GM10266 (cell line): ENCODE measurements at regions not wholly inside any gene's neighbourhood (a gene's known extent, or its start where the extent isn't known, plus 50 kb on each side); places are given as distances from the start of the nearest gene placed in this dataset.
"Not testable (repeated sequence)": the region's sequence is repeated elsewhere in the genome, so short reads cannot be mapped to it uniquely, and the experiment has no call there.

Experiments used
- DNase-seq: peaks from one replicate; pipeline ENCODE4 v3.0.0; 2012; ENCODE audit errors: extremely low spot score
- TF ChIP-seq, protein P1 (sequence below): IDR thresholded peaks from 2 replicates; pipeline ENCODE4 v1.5.1; 2012; ENCODE audit warnings: mild to moderate bottlenecking, low read depth; ENCODE audit not compliant: control insufficient read depth, insufficient read depth; ENCODE audit errors: missing control alignments

DNA sequence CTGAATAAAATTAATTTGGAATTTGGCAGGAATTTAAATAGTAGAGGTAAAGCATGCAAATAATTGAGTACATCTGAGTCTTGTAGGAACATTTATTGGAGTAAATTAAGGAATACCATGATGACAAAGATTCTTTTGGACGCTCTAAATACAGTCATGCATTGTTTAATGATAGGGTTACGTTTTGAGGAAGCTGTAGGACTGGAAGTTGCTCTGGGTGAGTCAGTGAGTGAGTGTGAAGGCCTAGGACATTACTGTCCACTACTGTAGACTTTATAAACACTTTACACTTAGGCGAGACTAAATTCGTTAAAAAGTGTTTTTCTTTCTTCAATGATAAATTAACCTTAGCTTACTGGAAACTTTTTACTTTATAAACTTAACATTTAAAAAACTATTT, 113.0 kb downstream of the FAM170A start:
- no peak for DNase-seq
- TF ChIP-seq, protein P1, sequence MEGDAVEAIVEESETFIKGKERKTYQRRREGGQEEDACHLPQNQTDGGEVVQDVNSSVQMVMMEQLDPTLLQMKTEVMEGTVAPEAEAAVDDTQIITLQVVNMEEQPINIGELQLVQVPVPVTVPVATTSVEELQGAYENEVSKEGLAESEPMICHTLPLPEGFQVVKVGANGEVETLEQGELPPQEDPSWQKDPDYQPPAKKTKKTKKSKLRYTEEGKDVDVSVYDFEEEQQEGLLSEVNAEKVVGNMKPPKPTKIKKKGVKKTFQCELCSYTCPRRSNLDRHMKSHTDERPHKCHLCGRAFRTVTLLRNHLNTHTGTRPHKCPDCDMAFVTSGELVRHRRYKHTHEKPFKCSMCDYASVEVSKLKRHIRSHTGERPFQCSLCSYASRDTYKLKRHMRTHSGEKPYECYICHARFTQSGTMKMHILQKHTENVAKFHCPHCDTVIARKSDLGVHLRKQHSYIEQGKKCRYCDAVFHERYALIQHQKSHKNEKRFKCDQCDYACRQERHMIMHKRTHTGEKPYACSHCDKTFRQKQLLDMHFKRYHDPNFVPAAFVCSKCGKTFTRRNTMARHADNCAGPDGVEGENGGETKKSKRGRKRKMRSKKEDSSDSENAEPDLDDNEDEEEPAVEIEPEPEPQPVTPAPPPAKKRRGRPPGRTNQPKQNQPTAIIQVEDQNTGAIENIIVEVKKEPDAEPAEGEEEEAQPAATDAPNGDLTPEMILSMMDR = no peak

DNA sequence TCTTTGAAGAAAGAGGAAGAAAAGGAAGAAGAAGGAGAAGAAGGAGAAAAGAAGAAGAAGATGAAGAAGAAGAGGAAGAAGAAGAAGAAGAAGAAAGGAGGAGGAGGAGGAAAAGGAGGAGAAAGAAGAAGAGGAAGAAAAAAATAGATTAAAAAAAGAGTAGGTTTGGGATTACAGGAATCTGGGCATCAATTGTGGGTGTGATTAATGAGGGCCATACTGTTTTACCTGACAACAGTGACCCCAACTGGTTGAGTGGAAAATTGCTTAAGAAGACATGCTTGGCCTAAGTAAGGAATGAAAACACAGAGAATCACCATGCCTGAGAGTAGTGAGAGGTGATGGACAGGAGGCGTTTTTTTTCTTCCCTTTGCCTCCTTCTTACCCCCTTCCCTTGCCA, 114.6 kb downstream of the FAM170A start:
- DNase-seq = peak; percentile 23
- TF ChIP-seq, protein P1 = peak; percentile 55

DNA sequence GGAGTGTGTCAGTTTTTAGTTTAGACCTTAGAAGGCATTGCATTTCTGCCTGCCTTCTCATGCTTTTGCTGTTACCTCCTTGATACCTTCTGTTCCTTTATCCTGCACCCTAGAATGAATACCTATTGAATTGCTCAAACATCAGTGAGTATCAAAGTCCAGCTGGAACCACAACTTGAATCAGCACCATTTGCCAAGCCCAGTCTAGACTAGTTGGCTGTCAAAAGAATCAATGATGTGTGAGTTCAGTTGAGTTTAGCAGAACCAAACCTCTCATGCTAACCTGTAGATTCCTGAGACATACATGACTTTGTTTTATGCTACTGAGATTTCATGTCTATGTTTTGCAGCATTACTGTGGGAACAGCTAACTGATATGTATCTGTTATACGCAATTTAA, 116.6 kb downstream of the FAM170A start:
- TF ChIP-seq, protein P1 = no peak
- DNase-seq = no peak

DNA sequence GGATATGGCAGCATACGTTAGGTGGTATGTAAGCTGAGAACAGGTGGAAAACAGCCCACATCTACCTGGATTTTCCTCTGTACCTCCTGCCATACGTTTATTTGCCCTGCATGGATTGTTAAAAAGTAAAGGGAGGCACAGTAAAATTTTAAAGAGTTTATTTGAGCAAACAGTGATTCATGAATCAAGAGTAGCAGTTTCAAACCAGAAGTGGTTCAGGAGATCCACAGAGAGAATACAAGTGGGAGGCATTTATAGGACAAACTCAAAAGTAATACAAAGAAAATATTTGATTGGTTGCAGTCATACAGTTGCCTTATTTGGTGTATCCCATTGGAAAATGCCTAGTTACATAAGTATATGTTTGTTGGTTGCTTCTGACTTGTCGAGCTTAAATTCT, 117.6 kb downstream of the FAM170A start:
- TF ChIP-seq, protein P1 = no peak
- DNase-seq = no peak

DNA sequence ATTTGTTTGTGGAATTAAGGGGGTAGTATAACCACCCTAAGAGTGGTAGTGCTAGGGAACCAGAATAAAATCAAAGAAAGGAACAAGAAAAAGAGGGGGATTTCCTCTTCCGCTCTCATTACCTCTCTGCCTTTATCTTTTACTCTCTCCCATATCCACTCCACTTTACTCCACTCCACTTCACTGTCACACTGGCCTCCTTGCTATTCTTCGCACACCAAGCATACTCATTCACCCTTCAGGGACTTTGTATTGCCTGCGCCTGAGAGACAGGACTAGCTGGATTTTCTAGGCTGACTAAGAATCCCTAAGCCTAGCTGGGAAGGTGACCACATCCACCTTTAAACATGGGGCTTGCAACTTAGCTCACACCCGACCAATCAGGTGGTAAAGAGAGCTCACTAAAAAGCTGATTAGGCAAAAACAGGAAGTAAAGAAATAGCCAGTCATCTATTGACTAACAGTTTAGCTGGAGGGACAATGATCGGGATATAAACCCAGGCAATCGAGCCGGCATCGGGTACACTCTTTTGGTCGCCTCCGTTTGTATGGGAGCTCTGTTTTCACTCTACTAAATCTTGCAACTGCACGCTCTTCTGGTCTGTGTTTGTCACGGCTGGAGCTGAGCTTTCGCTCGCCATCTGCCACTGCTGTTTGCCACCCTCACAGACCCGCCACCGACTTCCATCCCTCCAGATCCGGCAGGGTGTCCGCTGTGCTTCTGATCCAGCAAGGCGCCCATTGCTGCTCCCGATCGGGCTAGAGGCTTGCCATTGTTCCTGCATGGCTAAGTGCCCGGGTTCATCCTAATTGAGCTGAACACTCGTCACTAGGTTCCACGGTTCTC, 121.8 kb downstream of the FAM170A start:
- DNase-seq = no peak
- TF ChIP-seq, protein P1 = no peak

DNA sequence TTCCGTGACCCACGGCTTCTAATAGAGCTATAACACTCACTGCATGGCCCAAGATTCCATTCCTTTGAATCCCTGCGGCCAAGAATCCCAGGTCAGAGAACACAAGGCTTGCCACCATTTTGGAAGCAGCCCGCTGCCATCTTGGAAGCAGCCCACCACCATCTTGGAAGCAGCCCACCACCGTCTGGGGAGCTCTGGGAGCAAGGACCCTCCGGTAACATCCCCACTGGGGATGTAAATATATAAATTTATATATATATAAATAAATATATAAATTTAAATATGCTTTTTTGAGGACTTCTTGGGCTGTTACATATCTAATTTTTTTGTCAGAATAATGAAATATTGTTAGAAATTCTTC, 122.4 kb downstream of the FAM170A start:
- TF ChIP-seq, protein P1 = no peak
- DNase-seq = no peak

DNA sequence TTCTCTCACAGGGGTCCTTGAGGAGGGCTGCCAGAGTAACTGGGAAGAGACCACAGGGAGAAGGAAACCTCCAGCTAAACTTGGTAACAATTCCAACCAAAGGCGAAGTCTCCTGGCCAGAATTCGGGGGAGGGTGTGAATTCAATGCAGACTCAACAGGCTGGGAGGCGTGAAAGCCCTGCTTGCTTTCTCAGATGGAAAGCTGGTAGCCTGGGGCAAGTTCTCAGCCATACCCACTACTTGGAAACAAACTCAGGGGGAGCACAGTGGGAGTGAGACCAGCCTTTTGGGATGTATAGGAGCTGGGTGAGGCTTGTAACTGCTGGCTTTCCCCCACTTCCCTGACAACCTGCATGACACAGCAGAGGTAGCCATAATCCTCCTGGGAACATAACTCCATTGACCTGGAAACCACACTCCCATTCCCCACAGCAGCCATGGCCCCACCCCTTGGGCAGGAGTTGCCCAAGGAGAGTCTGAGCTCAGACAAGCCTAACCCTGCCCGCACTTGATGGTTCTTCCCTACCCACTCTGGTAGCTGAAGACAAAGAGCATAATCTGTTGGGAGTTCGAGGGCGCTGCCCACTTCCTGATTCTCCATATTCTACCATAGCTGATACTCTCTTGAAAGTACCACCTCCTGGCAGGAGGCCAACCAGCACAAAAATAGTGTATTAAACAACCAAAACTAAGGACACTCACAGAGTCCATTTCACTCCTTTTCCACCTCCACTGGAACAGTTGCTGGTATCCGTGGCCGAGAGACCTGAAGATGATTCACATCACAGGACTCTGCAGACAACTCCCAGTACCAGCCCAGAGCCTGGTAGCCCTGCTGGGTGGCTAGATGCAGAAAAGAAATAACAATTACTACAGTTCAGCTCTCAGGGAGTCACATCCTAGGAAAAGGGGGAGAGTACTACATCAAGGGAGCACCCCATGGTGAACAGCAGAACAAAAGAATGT, 123.8 kb downstream of the FAM170A start:
- TF ChIP-seq, protein P1 = no peak
- no peak for DNase-seq

DNA sequence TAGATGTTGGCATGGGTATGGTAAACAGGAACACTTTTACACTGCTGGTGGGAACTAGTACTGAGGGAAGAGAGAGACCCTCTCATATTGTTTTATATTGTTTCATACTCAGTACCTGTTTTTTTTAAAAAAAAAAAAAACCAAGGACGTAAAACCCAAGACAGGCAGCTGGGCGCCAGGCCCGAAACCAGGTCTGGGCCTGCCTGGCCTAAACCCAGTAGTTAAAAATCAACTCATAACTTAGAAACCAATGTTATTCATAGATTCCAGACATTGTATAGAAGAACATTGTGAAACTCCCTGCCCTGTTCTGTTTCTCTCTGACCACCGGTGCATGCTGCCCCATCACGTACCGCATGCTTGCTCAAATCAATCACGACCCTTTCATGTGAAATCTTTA, 125.5 kb downstream of the FAM170A start:
- not testable (repeated sequence) for DNase-seq
